C1 segment of cervical spinal cord (tissue), 14 donors: ENCODE measurements at regions not wholly inside any gene's neighbourhood (a gene's known extent, or its start where the extent isn't known, plus 50 kb on each side); places are given as distances from the start of the nearest gene placed in this dataset.

Source experiments
- DNase-seq, 14 donors: peaks; one replicate each; lab custom pipeline; 2025; lab: John Stamatoyannopoulos, UW

DNA sequence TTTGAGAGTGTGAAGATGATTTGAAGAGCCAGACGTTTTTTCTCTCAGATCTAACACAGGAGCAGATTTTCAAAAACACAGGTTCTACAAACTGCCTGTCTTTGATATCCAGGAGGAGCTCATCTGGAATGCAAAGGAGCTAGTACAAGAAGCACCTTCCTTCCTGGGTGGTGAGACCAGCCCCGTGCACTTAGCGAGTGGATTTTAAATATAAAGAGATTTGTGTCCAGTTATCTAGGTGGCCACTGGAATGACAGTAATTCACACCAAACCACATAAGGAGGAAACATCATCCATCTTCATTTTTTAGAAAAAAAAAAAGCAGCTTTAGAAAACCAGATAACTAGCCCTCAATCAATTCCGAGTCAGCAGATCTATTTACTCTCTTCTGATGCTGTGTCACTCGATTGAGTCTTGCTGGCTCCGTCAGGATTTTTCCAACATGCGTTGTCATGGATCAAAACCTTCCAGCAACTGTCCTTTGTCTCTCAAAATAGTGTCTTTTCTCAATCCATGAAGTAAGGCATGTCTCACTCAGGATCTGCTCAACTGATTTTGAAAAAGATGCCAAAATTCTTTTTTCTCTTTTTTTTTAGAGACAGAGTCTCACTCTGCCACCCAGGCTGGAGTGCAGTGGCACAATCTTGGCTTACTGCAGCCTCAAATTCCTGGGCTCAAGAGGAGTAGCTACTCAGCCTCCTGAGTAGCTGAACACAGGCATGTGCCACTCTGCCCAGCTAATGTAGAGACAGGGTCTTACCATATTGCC, 451.2 kb upstream of the PSMD7 start:
- DNase-seq, result no peak

- no peak for DNase-seq
These were observed 455.9 kb upstream of the PSMD7 start for GRCh38 chr16:73840728-73841127.

DNA sequence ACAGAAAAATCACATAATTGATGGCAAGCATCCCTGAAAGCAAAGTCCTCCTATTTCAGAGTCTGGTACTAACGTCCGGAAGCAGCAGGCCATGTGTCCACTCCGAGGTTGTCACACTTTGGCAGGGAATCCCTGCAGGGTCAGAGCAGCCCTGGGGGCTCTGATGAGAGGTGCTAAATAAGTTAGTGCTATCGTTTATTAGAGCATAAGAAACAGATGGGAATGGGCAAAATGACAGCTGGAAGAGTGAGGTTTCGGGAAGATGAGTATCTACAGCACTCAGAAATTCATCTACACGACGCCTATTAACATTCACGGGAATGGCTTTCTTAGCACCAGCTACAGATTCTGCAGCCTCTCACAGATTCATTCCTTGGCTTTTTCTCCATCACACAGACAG, 465.4 kb upstream of the PSMD7 start:
- no peak for DNase-seq

- no peak for DNase-seq
These were observed 473.3 kb upstream of the PSMD7 start for GRCh38 chr16:73823205-73823849.

- DNase-seq, result no peak
These were observed 478.9 kb upstream of the PSMD7 start for GRCh38 chr16:73817526-73818324.

DNA sequence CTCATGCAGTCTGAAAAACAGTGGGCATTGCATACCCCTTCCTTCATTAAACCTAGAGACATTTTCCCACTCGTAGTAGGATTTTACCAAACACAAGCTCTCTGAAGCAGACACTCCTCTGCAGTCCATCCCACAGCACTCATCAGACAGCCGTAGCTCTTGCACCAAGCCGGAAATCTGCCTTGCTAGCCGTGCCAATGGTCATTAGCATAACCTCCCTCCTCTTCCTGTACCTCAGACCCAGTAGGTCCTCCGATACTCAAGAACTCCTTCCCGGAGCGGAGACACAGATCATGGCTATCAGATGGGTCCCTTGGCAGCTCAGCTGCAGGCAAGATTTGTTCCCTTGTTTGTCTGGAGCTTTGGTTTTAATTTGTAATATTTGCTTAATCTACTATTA, 483.1 kb upstream of the PSMD7 start:
- no peak for DNase-seq

DNA sequence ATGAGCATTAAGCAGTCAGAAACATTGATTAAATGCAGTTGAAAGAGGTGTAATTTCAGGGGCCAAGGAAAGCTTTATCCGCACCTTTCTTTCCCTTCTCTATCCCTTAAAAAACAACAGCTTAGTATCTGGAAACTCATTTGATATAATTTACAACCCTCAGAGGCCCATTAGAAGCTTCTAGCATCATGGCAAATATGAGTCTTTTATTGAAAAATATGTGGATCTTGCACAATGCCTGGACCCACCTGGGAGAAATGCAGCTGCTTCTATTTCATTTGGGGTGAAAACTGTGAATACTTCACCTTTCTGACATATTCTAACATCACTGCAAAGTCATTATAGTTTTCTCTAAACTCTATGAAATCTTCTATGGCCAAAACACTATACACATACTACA, 492.2 kb upstream of the PSMD7 start:
- no peak for DNase-seq

GRCh38 chr16:73798471-73798870, 498.1 kb upstream of the PSMD7 start:
- no peak for DNase-seq

DNA sequence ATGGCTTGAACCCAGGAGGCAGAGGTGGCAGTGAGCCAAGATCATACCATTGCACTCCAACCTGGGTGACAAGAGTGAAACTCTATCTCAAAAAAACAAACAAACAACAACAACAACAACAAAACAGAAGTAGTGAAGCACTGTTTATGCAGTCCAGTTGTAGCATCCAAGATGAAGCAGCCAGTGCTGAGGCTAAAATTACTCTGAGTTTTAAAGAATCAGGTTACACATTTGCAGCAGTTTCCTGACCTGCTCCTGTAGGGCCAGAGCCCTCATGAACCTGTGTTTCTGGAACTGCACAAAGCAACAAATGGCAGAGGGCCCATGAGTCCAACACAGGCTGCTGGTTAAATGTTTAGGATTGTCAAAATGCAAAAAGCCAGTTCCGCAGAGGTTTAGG, 499.5 kb upstream of the PSMD7 start:
- no peak for DNase-seq

DNA sequence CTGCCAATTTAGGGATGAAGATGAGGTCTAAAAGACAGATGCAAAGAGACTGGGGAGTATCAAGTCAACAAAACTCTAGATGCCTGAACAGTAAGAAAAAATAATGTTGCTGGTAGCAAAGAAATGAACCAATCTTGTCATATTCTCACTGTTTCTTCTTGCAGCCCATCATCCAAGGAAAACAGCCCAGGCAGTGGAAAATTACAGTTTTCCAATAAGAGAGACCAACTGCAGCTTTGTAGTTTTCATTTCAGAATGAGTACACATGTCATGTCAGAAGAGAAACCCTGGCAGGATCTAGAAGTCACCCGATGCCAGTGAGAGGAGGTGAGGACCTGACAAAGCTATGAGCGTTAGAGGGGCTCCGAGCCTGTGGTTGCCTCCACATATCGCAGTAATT, 500.4 kb upstream of the PSMD7 start:
- no peak for DNase-seq

GRCh38 chr16:73794994-73795393, 501.6 kb upstream of the PSMD7 start:
- peak in 4 of 14 donors; percentile 1 to 12 (median 4) for DNase-seq

DNA sequence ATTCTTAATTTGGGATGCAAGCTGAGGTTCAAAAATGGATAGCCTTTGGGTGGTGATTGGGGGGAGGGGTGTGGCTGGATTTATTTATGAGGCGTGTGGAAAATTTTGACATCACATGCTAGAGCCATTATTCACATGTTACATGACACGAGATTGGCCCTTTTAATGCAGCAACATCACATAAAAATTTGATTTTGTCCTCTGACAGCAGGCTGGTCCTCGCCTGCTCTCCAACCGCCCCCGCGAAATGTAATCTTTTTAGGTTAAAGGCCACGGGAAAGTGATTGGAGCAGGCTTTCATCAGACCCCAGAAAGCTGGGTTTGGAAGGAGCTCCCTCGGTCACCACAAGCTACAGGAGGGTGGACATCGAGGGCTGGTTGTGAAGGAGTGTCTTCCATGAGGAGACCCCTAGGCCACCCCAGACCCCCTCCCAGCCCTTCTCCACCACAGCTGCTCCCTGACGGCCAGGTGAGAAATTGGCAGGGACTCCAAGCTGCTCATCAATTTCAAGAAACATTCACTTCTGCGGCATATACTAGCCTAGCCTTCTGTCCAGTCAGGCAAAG, 502.7 kb upstream of the PSMD7 start:
- DNase-seq, result no peak

DNA sequence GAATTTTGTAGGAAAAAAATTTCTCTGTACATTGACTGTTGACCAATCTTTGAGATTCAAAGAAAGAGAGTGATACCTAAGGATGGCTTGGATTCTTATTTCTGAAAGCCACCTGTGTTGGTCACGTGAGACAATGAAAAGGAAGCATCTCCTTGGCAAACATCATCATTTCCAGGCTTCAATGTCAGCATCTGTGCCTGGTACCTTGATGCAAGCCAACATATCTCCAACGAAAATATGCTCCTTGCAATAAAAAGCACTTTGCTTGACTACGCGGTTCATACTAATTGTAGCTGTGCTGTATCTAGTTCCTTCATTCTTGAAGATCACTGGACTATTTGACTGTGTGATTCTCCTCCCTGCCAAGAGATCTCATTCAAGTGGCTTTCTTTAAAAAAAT, 503.4 kb upstream of the PSMD7 start:
- DNase-seq, result no peak

DNA sequence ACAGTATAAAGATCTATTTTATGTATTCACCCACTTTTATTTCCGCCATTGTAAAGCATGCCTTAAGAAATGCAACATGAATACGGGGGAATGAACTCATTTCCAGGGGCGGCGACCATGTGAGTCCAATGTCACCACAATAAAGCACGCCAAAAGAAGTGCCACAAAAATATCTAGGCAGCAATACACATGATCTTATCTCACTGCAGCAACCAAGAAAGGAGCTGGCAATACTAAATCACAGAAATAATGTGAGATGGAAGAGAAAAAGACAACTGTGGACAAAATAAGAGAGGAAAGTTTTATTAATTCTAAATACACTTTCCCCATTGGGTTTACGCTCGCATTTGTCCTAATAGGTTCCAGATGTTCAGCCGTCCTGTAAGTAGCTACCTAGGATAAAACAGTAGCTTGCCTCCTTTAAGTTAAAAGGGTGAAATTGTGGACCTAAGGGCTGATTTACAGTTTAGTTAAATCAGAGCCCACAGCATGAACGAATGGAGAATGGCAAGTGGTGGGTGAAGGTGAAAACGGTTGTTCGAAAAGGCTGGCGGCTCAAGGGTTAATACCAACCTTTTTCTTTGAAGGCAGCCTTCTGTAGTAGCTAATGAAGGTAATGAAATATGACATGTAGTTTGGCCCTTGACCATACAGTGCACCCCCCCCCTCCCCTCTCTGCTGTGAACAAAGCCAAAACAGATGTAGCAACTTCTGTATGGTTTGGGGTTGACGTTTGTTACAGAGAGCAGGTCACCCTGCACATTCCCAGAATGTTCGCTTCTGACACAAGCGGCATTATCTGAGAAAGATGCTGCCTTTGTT, 504.2 kb upstream of the PSMD7 start:
- DNase-seq, result no peak

DNA sequence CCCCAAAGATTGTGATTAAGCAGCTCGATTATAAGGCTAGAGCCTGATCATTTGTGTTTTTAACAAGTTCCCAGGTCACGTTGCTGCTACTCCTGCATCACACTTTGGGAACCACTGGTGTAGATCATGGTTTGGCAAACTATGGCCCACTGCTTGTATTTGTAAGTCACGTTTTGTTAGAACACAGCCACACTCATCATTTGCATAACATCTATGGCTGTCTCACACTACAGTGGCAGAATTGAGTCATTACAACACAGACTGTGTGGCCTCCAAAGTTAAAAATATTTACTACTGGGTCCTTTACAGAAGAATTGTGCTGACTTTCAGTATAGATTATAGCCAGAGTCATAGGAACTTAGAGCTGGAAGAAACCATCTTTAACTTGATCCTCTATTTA, 515.3 kb upstream of the PSMD7 start:
- DNase-seq, result no peak

DNA sequence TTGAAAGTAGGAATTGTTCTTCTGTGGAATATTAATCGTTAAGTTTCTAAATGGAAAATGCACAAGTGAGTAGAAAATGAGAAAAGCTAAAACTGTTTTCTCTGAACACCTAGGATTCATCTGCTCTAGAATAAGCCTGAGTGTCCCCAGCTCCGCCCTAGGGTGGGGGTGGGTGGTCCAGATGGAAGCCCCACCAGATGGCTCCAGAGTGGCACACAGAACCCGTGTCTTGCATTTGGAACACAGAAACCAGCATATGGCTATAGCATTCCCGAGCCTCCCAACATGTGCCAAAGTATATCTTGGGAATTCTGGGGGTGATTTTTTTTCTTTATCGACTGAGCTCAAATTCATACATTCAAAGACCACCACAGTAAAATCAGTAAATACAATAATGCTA, 517.7 kb upstream of the PSMD7 start:
- DNase-seq, result no peak

GRCh38 chr16:73775841-73776388, 520.7 kb upstream of the PSMD7 start:
- no peak for DNase-seq

GRCh38 chr16:73771196-73772064, 525.2 kb upstream of the PSMD7 start:
- DNase-seq, result no peak

- DNase-seq, result no peak
These were observed 527.8 kb upstream of the PSMD7 start for GRCh38 chr16:73768786-73769203.

GRCh38 chr16:73764321-73764720, 532.3 kb upstream of the PSMD7 start:
- DNase-seq, result no peak
